HCT116 (cell line): ENCODE measurements at regions not wholly inside any gene's neighbourhood (a gene's known extent, or its start where the extent isn't known, plus 50 kb on each side); places are given as distances from the start of the nearest gene placed in this dataset.

Experiments used
- CTCF ChIP-seq, 3 experiments: fragments of 200-600 bp in 1 of 3; sonication (generic) in 1 of 3; IDR thresholded peaks in 2 of 3; conservative IDR thresholded peaks in 1 of 3; 2 replicates each; pipeline ENCODE4 v1.5.1; 2012 to 2017; ENCODE audit warnings: low read depth in 2 of 3, low read length in 2 of 3, antibody characterized with exemption in 1 of 3, borderline replicate concordance in 1 of 3, control low read depth in 1 of 3, mild to moderate bottlenecking in 1 of 3, mixed read lengths in 1 of 3, mixed run types in 1 of 3, moderate library complexity in 1 of 3; ENCODE audit not compliant: insufficient read depth in 1 of 3
- EZH2phosphoT487 ChIP-seq: fragments of 200-600 bp; IDR thresholded peaks from 2 replicates; pipeline ENCODE4 v1.6.1; 2018; ENCODE audit warnings: antibody characterized with exemption, borderline replicate concordance

- TF ChIP-seq CTCF (IDR thresholded peaks at IDR 0.05 in 2 of 3, conservative IDR thresholded peaks at IDR 0.05 in 1 of 3; ENCODE audit: borderline replicate concordance in 1 of 3, insufficient read depth in 1 of 3, low read depth in 2 of 3, low read length in 2 of 3): no peak
- no peak for TF ChIP-seq EZH2phosphoT487
These were observed 98.4 kb upstream of the GLS start for GRCh38 chr2:190782264-190782663.
